ENCODE measurements at regions not wholly inside any gene's neighbourhood (a gene's known extent, or its start where the extent isn't known, plus 50 kb on each side); places are given as distances from the start of the nearest gene placed in this dataset.

DNA sequence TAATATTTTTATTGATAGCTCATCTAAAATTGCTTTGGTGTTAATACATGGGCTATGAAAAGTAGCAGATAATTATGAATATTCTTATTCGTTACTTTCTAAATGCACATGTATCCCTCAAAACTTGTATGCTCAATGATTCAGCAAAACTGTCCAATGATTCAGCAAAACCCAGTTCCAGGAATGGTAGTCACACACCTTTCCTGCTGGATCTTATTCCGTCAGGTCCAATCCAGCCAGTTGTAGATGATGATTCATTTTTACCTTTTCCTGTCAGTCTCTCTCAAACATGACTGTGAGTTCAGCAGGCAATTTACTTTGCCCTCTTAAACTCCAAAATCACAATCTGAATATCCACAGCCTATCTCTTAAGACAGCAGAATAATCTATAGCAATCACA lies 1082.6 kb downstream of the EFNB2 start:
- ChIA-PET CTCF (interaction anchor here (0.9 to 1.5 kb wide), 3 partner anchors 10 to 17 kb away, joined by 3 to 5 read pairs (median 5); partner anchors contain the start of gene DAOA), POLR2A (no interaction called here)
- TF ChIP-seq, protein P1, sequence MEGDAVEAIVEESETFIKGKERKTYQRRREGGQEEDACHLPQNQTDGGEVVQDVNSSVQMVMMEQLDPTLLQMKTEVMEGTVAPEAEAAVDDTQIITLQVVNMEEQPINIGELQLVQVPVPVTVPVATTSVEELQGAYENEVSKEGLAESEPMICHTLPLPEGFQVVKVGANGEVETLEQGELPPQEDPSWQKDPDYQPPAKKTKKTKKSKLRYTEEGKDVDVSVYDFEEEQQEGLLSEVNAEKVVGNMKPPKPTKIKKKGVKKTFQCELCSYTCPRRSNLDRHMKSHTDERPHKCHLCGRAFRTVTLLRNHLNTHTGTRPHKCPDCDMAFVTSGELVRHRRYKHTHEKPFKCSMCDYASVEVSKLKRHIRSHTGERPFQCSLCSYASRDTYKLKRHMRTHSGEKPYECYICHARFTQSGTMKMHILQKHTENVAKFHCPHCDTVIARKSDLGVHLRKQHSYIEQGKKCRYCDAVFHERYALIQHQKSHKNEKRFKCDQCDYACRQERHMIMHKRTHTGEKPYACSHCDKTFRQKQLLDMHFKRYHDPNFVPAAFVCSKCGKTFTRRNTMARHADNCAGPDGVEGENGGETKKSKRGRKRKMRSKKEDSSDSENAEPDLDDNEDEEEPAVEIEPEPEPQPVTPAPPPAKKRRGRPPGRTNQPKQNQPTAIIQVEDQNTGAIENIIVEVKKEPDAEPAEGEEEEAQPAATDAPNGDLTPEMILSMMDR (IDR thresholded peaks at IDR 0.05; ENCODE audit: control extremely low read depth, extremely low read depth, low read depth, missing control alignments): no peak
- DNase-seq (ENCODE audit: extremely low spot score): no peak

DNA sequence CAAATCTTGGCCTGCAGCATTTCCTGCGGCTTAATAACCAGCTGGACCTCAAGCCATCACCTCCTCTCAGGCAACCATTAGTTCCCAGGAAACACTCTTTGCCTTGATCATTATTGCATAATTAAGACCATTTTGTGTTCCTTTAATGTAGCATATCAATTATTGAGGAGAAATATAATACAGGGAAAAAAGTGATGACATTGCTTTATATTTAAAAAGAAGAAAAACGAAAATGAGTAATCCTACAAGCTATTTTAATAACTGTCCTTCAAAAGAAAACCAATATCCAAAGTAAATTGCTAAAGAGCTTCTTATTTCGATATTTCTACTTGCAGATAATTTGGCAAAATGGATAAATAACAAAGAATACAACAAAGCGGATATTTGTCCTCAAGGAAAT lies 1084.7 kb downstream of the EFNB2 start:
- CTCF ChIA-PET: interaction anchor here (1.1 kb wide), 1 partner anchor 19 kb away, joined by 4 read pairs; no protein-coding TSS in a partner anchor
- POLR2A ChIA-PET: no interaction called here
- no peak for DNase-seq (ENCODE audit: extremely low spot score)
- TF ChIP-seq, protein P1 (IDR thresholded peaks at IDR 0.05; ENCODE audit: control extremely low read depth, extremely low read depth, low read depth, missing control alignments): no peak

GRCh38 chr13:105448811-105449210 lies 1086.7 kb downstream of the EFNB2 start:
- TF ChIP-seq, protein P1 (IDR thresholded peaks at IDR 0.05; ENCODE audit: control extremely low read depth, extremely low read depth, low read depth, missing control alignments): no peak
- no peak for DNase-seq (ENCODE audit: extremely low spot score)
- CTCF ChIA-PET: interaction anchor here (1.4 kb wide), 1 partner anchor 9 kb away, joined by 4 read pairs; no protein-coding TSS in a partner anchor

GRCh38 chr13:105446197-105446596 lies 1089.3 kb downstream of the EFNB2 start:
- DNase-seq (ENCODE audit: extremely low spot score): no peak
- TF ChIP-seq, protein P1 (IDR thresholded peaks at IDR 0.05; ENCODE audit: control extremely low read depth, extremely low read depth, low read depth, missing control alignments): no peak
- ChIA-PET CTCF (interaction anchor here (1.3 kb wide), 1 partner anchor 38 kb away, joined by 3 read pairs; no protein-coding TSS in a partner anchor), POLR2A (no interaction called here)

More at GRCh38 chr13:105448811-105449210, 1086.7 kb downstream of the EFNB2 start:
- POLR2A ChIA-PET: no interaction called here

- TF ChIP-seq, protein P1 (IDR thresholded peaks at IDR 0.05; ENCODE audit: control extremely low read depth, extremely low read depth, low read depth, missing control alignments): no peak
- ChIA-PET POLR2A (no interaction called here), CTCF (interaction anchor here (1.3 kb wide), 1 partner anchor 38 kb away, joined by 3 read pairs; no protein-coding TSS in a partner anchor)
- no peak for DNase-seq (ENCODE audit: extremely low spot score)
These were observed 1089.7 kb downstream of the EFNB2 start for GRCh38 chr13:105445796-105446195.

DNA sequence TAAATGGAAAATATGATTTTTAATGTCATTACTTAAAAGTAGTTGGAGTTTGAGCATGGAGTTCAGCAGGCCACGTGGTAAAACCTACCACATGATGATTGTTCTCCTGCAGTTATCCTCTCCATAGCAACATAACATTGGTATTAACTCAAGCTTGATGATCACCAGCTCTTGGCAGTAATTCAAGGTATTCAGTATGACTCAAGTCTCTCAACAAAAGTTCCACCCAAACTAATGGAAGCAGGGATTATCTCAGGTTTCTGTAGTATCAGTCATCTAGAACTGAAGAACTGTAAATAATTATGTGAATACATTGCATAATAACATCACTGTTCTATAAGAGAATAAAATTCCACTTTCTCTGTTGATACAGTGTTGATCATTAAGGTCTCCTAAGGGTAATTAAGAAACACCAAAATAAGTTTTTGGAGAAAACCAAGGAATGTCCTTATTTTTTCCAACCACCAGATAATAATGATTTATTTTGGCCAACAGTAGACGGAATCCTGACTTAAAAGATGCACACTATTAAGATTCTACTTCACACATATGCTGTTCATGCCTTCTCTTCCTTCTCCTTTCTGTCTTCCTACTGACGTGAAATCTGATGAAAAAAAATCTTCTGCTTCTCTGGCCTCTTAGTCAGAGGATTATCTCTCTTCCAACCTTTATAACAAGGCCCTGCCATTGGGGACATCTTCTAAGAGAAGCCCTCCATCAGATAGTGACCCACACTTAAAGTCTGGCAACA lies 1092.3 kb downstream of the EFNB2 start:
- DNase-seq (ENCODE audit: extremely low spot score): no peak
- ChIA-PET POLR2A (no interaction called here), CTCF (interaction anchor here (1.3 kb wide), 1 partner anchor 10 kb away, joined by 5 read pairs; no protein-coding TSS in a partner anchor)
- TF ChIP-seq, protein P1 (IDR thresholded peaks at IDR 0.05; ENCODE audit: control extremely low read depth, extremely low read depth, low read depth, missing control alignments): no peak
